Type B pancreatic cell (in vitro differentiated cells): ENCODE measurements at regions not wholly inside any gene's neighbourhood (a gene's known extent, or its start where the extent isn't known, plus 50 kb on each side); places are given as distances from the start of the nearest gene placed in this dataset.

Source experiments
- DNase-seq: peaks from one replicate; pipeline ENCODE4 v3.0.0; 2021; ENCODE audit warnings: mixed read lengths; ENCODE audit not compliant: unreplicated experiment; ENCODE audit errors: extremely low spot score
- H3K27ac Mint-ChIP-seq: 2 replicates; pipeline ENCODE4 v1.8.0; 2021; ENCODE audit warnings: mild to moderate bottlenecking, mixed read lengths
- H3K27me3 Mint-ChIP-seq: 2 replicates; pipeline ENCODE4 v1.8.0; 2021; ENCODE audit warnings: mixed read lengths
- H3K36me3 Mint-ChIP-seq: 2 replicates; pipeline ENCODE4 v1.8.0; 2021; ENCODE audit warnings: mixed read lengths
- H3K4me1 Mint-ChIP-seq: one replicate; pipeline ENCODE4 v1.8.0; 2021; ENCODE audit warnings: mixed read lengths; ENCODE audit not compliant: unreplicated experiment
- H3K4me3 Mint-ChIP-seq: 2 replicates; pipeline ENCODE4 v1.8.0; 2021; ENCODE audit warnings: mild to moderate bottlenecking, mixed read lengths
- H3K9me3 Mint-ChIP-seq: 2 replicates; pipeline ENCODE4 v1.8.0; 2021; ENCODE audit warnings: mixed read lengths
- CTCF ChIP-seq: fragments of 200-600 bp; sonication (generic); conservative IDR thresholded peaks from 2 replicates; pipeline ENCODE4 v1.5.0; 2021; ENCODE audit warnings: antibody characterized with exemption, mild to moderate bottlenecking

- Mint-ChIP-seq H3K9me3 (peaks cover 5% of the 10 kb centered on the region), H3K4me3 (no peak overlapping the region), H3K4me1 (no peaks in the 10 kb centered on the region), H3K27me3 (no peaks in the 10 kb centered on the region), H3K27ac (no peak overlapping the region), H3K36me3 (no peaks in the 10 kb centered on the region)
- no peak for DNase-seq
- no peak for TF ChIP-seq CTCF
Measured at GRCh38 chr6:115404446-115404845, 656.2 kb downstream of the FRK start.

- Mint-ChIP-seq H3K27me3 (no peaks in the 10 kb centered on the region), H3K36me3 (no peaks in the 10 kb centered on the region), H3K4me1 (no peaks in the 10 kb centered on the region), H3K4me3 (no peak overlapping the region), H3K9me3 (peaks cover 6% of the 10 kb centered on the region), H3K27ac (no peak overlapping the region)
- DNase-seq: no peak
- TF ChIP-seq CTCF: no peak
Measured at GRCh38 chr6:115398607-115399006, 662.1 kb downstream of the FRK start.

DNA sequence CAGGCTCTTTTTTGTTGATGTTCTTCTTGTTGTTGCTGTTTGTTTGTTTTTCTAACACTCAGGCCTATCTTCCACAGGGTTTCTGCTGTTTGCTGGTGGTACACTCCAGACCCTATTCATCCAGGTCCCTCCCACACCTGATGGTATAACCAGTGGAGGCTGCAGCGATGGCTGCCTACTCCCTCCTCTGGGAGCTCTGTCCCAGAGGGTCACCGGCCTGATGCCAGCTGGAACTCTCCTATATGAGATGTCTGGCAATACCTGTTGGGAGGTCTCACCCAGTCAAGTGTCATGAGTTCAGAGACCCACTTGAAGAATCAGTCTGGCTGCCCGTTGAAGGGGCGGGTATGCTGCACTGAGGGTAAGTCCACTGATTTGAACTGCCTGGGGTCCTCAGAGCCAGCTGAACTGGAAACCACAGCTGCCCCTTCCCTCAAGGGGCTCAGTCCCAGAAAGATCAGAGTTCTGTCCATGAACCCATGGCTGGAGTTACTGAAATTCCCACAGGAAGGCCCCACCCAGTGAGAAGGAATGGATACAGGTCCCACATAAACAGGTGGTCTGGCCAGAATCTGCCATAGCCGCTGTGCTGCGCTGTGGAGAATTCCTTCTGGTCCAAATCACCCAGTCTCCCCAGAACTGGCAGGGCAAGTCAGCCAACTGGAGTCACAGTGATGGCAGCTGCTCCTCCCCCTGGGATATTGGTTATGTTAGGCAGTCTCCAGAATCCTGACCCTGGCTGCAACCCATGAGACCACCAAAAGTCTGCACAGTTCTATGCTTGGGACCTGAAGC, 664.4 kb downstream of the FRK start:
- no peaks in the 10 kb centered on the region for H3K36me3 Mint-ChIP-seq
- H3K9me3 Mint-ChIP-seq: peaks cover 15% of the 10 kb centered on the region
- H3K4me1 Mint-ChIP-seq: no peaks in the 10 kb centered on the region
- no peak overlapping the region for H3K4me3 Mint-ChIP-seq
- no peak for DNase-seq
- no peak overlapping the region for H3K27ac Mint-ChIP-seq
- no peaks in the 10 kb centered on the region for H3K27me3 Mint-ChIP-seq
- TF ChIP-seq CTCF: no peak

DNA sequence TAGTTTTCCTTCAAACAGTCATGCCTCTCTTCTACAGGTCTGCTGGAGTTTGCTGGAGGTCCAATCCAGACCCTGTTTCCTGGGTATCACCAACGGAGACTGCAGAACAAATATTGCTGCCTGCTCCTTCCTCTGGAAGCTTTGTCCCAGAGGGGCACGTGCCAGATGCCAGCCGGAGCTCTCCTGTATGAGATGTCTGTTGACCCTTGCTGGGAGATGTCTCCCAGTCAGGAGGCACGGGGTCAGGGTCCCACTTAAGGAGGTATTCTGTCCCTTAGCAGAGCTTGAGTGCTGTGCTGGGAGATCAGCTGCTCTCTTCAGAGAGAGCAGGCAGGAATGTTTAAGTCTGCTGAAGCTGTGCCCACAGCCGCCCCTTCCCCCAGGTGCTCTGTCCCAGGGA, 666.9 kb downstream of the FRK start:
- Mint-ChIP-seq H3K27ac (no peak overlapping the region), H3K4me1 (no peaks in the 10 kb centered on the region), H3K36me3 (no peaks in the 10 kb centered on the region), H3K27me3 (no peaks in the 10 kb centered on the region), H3K9me3 (peaks cover 28% of the 10 kb centered on the region), H3K4me3 (no peak overlapping the region)
- TF ChIP-seq CTCF: no peak
- DNase-seq: no peak

DNA sequence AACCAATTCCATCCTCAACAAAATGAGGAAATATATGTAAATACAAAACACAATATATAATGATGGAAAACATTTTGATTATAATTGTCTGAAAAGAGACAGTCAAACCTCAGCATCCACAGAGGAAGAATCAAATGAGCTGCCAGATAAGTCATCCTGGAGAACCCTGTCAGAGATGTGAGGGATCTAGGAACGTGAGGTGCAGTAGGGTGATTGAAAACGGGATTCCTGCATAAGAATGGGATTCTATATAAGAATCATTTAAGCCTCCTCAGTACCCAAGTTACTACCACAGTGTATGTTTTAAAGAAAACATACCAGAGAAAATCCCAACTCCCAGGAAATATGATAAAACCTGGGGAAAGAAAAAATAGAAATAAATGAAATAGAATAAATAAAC, 690.5 kb downstream of the FRK start:
- Mint-ChIP-seq H3K4me1 (no peaks in the 10 kb centered on the region), H3K36me3 (no peaks in the 10 kb centered on the region), H3K27me3 (no peaks in the 10 kb centered on the region), H3K27ac (no peak overlapping the region), H3K4me3 (no peak overlapping the region), H3K9me3 (peaks cover 6% of the 10 kb centered on the region)
- TF ChIP-seq CTCF: no peak
- DNase-seq: no peak
